CD4-positive, alpha-beta T cell treated with Interleukin-2 at 100 ng/mL for 4 hours (primary cell): ENCODE measurements at regions not wholly inside any gene's neighbourhood (a gene's known extent, or its start where the extent isn't known, plus 50 kb on each side); places are given as distances from the start of the nearest gene placed in this dataset.

Experiments
- DNase-seq: peaks from one replicate; pipeline ENCODE4 v3.0.0-alpha.2; 2020; ENCODE audit warnings: low spot score

GRCh38 chr12:111174251-111174960 lies 194.5 kb downstream of the PHETA1 start:
- DNase-seq, result no peak

GRCh38 chr12:111173836-111174235 lies 195.1 kb downstream of the PHETA1 start:
- DNase-seq, result no peak

- no peak for DNase-seq
Measured at GRCh38 chr12:111173391-111173790, 195.5 kb downstream of the PHETA1 start.

- no peak for DNase-seq
Measured at GRCh38 chr12:111172786-111173185, 196.1 kb downstream of the PHETA1 start.

GRCh38 chr12:111171832-111172231 lies 197.1 kb downstream of the PHETA1 start:
- no peak for DNase-seq

GRCh38 chr12:111171345-111171744 lies 197.6 kb downstream of the PHETA1 start:
- no peak for DNase-seq

- peak; percentile 1 for DNase-seq
Measured at GRCh38 chr12:111170543-111170942, 198.4 kb downstream of the PHETA1 start.

GRCh38 chr12:111169456-111169855 lies 199.4 kb downstream of the PHETA1 start:
- DNase-seq, result no peak

GRCh38 chr12:111169032-111169431 lies 199.9 kb downstream of the PHETA1 start:
- DNase-seq, result no peak

- no peak for DNase-seq
Measured at GRCh38 chr12:111168009-111168900, 200.6 kb downstream of the PHETA1 start.

GRCh38 chr12:111166779-111167540 lies 201.9 kb downstream of the PHETA1 start:
- no peak for DNase-seq

- DNase-seq, result no peak
Measured at GRCh38 chr12:111164833-111165525, 203.9 kb downstream of the PHETA1 start.

- no peak for DNase-seq
Measured at GRCh38 chr12:111163422-111163821, 205.5 kb downstream of the PHETA1 start.

- no peak for DNase-seq
Measured at GRCh38 chr12:111161898-111162297, 207.0 kb downstream of the PHETA1 start.

GRCh38 chr12:111160350-111161241 lies 208.3 kb downstream of the PHETA1 start:
- DNase-seq, result no peak

- DNase-seq, result no peak
Measured at GRCh38 chr12:111158992-111159391, 209.9 kb downstream of the PHETA1 start.

- DNase-seq, result no peak
Measured at GRCh38 chr12:111157486-111157885, 211.4 kb downstream of the PHETA1 start.

- DNase-seq, result no peak
Measured at GRCh38 chr12:111156304-111156703, 212.6 kb downstream of the PHETA1 start.

GRCh38 chr12:111155521-111155920 lies 213.4 kb downstream of the PHETA1 start:
- DNase-seq, result no peak

- DNase-seq, result no peak
Measured at GRCh38 chr12:111155020-111155419, 213.9 kb downstream of the PHETA1 start.
